NCI-H1436 treated with DMSO at 0.1 percent for 48 hours (cell line): ENCODE measurements at regions not wholly inside any gene's neighbourhood (a gene's known extent, or its start where the extent isn't known, plus 50 kb on each side); places are given as distances from the start of the nearest gene placed in this dataset.

Experiments
- DNase-seq: peaks from one replicate; lab custom pipeline; 2025; lab: John Stamatoyannopoulos, UW

DNA sequence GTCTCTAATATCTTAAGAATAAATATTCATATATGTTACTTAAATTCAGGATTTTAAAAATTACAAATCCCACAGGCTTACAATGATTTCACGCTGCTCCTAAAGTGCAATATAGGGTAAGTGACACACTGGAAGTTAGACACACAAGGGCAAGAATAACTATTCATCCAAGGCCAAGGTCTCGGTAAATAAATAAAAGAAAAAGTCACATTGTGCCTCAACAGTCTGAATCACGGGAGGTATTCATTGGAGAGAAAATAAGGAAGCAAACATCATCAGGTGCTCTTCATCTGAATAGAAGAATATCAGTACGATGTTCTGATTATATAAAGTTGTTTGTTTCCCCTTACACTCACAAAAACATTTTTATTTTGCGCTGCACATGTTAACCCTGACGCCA is 820.2 kb downstream of the TRIB2 start:
- DNase-seq = no peak

DNA sequence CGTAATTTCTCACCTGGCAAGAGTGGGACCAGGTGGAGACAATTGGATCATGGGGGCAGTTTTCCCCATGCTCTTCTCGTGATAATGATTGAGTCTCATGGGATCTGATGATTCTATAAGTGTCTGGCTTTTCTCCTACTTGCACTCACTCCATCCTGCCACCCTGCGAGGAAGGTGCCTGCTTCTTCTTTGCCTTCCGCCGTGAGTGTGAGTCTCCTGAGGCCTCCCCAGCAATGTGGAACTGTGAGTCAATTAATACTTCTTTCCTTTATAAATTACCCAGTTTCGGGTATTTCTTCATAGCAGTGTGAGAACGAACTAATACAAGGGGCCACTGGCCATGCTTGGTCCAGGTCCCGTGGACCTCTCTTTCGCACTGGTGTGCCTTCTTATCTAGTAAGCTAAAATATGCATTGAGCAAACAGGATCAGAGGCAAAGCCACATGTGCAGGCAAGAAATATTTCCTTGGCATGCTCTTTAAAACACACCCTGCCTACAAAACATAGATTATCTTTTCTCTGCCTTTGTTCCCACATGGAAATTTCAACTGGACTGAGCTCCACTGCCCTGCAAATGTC is 821.1 kb downstream of the TRIB2 start:
- DNase-seq = no peak

DNA sequence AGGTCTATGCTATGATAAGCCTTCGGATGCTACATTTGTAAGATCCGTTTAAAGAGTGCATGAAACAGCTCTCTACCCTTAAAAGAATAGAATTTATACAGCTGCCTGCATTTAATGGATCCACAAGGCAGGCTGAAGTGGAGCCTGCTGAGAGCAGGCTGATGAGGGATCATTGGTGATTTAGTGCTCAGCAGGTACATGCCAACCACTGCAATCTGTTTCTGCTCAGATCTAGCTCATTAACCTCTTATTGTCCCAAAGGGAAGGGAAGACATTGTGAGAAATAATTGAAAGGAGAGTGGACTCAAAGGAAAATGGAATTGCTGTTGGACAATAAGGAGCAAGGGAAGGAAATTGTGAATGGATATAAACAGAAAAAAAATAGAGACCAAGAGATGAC is 822.6 kb downstream of the TRIB2 start:
- no peak for DNase-seq

DNA sequence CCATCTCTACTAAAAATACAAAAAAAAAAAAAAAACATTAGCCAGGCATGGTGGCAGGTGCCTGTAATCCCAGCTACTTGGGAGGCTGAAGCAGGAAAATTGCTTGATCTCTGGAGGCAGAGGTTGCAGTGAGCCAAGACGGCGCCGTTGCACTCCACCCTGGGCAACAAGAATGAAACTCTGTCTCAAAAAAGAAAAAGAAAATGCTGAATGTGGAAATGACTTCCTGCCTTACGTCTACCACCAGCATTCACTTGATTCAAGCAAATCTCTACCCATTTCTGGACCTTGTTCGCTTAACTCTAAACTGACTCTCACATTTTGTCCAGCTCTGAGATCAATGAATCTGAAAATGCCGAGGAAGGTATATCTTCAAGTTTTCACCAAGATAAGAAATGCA is 825.3 kb downstream of the TRIB2 start:
- no peak for DNase-seq

DNA sequence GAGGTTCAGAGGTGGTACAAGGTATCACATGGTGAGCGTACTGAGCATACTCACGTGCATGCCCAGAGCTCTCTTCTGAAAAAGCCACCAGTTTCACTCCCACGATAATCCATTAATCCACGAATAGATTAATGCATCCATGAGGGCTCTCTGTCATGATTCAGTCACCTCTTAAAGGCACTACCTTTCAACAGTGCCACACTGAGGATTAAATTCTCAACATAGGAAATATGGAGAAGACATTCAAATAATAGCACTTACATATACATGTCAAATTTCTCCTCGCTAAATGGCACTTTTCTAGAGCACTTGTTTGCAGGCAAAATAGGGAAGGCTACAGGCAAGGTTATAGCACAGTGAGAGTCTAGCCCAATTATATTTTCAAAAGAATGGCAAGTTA is 825.9 kb downstream of the TRIB2 start:
- DNase-seq = no peak

DNA sequence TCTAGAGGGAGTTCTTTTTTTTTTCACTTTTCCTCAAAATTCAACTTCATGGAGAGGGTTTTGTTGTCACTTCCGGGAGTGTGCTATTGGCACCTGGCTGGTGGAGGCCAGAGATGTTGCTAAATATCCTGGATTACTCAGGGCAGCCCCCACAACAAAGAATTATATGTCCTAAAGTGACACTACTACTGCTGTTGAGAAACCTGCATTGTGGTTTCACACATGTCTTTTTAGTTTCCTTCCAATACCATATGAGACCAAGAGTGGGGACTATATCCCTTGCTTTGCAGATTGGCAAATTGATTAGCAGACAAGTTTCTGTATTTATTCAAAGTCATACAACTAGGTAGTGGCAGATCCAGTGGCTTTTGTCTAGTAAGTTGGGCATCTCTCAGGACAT is 826.8 kb downstream of the TRIB2 start:
- DNase-seq = no peak

DNA sequence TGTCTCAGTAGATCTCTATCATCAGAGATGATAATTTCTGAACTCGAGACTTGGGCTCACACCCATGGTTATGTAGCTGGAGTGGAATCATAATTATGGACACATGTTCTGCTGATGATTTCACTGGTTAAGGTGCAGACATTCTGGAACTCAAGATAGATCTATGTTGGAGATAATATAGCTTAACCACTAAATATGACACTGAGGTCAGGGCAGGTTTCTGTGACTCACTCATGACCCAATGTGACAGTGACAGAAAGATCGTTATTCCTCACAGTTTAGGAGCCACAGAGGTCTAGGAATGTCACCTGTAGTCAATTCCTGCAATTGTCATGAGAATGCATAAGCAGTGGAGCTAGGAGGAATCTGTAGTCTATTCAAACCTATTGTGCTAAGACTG is 828.6 kb downstream of the TRIB2 start:
- no peak for DNase-seq

DNA sequence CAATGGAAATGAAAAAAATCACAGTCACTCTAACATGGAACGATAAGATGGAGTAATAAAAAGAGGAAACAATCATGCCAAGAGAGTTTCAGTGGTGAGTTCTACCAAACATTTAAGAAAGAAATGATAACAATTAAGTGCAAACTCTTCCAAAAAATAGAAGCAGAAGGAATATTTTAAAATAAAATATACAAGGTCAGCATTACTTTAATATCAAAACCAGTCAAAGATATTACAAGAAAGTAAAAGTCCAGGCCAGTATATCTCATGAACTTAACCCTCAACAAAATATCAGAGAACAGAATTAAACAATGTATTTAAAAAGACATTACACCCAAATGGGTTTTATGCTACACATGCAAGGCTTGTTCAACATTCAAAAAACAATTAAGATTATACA is 829.4 kb downstream of the TRIB2 start:
- no peak for DNase-seq

DNA sequence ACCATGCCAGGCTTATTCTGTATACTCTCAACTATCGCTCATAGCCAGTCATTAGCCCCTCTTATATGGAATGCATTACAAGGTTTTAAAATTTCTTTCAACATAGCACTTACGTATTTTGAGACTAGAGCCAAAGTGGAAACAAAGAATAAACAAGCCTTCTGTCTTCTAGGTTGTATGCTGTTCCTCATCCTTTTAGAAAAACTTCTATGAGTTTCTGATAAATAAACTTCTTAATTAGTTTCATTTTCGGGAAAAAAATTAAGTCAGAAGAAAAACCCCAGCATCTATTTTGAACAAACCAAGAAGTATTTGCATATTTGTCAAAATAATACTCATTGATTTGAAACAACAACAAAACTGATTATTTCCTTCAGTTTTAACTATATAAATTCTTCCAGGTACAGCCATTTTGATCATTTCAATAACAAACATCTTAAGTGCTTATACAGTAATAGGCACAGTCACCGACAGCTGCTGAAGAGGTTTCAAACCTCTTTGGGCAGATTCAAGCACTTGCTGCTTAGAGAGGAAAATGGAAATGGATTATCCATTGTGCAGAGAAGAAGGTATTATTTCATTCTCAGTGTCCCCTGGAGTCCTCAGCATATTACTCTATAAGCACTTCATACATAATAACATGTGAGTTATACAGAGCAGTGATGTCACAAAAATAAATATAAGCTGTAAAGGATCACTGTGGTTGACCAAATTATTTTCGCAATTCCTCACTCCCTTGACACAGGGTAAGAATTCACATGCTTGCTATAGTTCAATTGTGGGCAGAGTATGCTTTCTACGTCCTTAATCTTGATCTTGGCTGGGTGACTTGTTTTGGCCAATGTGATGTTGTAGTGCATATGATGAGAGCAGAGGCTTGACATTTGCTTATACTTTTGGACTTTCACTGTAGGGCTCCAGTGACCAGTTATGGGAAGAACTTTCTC is 833.8 kb downstream of the TRIB2 start:
- no peak for DNase-seq

DNA sequence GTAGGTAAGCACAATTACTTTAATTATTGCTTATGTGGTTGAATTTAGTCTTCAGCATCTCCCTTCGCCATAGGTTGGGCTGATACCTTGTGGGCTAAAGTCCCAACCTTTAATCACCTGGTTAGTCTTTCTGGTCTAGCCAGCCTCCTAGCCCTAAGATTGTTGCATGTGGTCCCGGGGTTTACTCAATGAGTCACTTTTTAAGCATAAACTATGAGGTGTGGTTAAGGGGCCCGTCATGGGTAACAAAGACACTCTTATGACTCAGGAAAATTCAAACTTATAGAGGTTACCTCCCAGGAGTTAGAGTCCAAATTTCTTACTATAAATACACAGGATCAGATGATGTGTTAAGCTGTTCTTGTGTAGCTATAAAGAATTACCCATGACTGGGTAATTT is 841.6 kb downstream of the TRIB2 start:
- DNase-seq = no peak

DNA sequence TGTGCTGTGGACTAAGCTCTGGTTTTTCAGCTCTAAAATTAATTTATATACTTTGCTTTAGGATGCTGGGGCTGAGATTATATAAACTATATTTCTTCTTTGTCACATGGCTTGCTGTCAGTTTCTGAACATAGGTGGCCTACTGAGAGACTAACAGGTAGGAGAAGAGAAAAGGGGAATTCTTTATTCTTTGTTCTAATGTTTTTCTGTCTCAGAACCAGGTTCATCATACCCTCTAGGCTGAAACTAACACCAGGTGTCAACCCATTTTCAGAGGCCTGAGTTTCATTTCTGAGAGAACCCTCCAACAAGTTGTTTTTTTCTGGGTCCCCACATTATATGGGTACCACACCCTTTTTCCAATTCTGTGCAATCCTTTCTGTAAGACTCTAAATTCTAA is 843.6 kb downstream of the TRIB2 start:
- no peak for DNase-seq

DNA sequence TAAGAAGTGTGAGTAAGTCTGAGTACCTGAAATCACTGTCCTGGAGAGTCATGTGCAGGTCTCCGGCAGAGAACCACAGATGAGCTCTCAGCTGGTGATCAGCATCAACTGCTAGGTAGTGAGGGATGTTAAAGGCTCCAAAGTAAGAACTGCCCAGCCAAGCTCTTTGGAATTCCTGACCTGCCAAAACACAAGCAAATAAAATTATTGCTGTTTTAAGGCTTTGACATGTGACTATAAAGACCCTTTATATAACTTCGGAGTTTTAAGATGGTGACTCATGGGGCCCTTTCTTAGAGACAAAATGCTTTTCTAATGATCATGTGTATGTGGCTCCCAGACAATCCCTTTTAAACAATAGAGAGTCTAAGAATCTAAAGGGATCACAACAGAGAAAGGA is 855.7 kb downstream of the TRIB2 start:
- no peak for DNase-seq

DNA sequence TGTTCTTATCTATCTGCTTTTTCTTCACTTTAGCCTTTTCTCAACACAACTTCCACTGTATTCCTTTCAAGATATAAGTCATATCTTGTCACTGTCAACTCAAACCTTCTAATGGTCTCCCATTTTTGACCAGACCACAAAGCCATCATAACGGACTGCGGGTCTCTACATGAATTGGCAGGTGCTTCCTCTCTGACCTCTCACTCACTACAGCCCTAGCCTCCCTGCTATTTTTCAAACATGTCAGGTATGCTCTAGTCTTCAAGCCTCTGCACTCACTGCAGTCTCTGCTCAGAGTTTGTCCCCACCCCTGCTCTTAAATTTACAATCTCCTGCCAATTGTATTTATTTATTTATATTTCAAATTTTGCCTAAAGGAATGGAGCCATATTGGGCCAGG is 858.1 kb downstream of the TRIB2 start:
- DNase-seq = no peak

DNA sequence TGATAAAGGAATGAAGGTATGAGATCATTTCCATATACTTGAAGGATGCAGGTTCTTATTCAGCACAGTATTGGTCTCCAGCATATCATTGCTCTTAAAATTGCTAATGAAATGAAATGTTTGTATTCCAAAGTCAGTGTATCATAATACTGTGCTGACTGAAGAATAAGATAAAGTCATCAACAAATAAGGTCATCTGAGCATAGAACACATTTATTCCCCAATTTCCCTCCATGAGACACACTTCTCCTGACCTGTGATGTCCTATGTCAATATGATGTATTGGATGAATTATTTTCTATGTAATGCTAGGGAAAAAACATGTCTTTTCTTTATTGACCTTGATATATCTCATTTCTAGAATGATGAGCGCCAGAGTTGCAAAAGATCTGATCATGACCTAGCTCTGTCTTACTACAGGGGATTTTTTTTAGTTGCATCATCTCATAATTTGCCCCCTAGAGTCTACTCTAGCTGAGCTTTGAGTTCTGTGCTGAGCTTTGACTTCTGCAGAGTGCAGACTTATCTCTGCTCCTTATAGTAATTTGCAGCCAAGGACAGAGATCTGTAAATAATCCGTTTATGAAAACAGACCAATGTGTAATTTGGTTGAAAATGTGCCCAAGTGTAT is 859.8 kb downstream of the TRIB2 start:
- no peak for DNase-seq

DNA sequence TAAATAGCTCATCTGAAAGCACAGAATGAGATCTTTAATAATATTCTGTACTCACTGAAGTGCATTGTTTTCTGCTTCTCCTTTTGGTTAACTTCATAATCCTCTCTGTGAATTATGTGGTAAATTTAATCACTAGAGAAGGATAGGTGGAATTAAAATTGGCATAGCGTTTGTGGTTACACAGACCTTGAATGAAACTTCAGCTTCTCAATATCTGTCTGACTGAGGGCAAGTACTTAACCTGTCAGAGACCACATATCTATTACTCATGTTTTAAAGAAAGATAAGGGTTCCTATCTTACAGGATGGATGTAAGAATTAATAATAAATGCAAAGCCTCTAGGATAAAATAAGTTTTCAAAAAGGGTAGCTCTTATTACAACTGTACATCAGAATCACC is 861.8 kb downstream of the TRIB2 start:
- DNase-seq = no peak

DNA sequence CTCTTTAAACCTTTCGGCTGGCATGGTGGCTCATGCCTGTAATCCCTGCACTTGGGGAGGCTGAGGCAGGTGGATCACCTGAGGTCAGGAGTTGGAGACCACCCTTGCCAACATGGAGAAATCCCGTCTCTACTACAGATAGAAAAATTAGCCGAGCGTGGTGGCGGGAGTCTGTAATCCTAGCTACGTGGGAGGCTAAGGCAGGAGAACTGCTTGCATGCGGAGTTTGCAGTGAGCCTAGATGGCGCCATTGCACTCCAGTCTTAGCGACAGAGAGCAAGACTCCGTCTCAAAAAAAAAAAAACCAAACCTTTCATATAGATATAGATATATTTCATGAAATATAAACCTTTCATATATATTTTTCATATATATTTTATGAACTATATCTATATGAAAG is 864.7 kb downstream of the TRIB2 start:
- DNase-seq = no peak

DNA sequence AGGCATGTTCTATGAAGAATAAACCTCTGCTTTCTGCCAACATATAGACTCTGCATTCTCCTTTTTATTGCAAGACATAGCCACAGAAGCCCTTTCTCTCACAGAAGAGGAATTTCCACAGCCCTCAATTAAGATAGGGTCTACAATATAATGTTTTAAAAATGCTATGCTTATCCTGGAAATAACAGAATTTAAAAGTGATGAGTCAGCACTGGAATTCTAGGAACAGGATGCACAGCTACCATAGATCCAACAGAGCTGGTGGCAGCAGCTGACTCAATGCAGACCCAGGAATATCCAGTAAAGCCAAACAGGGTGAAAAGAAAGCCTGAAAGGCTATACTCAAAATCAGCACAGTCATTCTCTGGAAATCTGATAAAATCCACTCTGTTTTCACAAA is 866.9 kb downstream of the TRIB2 start:
- no peak for DNase-seq

DNA sequence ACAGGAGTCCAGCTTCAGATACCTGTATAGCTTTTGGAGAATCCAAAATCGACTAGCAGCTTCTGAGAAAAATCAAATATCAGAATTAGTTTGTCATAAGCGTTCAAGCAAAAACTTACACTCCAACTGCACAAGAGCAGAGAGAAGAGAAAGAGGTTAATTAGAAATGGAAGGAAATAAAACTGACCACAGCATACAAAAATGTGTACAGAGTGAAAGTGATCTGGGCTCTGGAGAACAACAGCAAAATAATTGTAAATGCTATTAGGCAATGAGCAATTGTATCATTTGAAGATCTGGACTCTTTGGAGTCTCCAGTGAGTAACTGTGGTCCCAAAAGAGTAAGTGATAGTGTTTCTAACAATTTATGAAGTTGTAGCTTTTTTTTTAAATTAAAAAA is 867.3 kb downstream of the TRIB2 start:
- no peak for DNase-seq

DNA sequence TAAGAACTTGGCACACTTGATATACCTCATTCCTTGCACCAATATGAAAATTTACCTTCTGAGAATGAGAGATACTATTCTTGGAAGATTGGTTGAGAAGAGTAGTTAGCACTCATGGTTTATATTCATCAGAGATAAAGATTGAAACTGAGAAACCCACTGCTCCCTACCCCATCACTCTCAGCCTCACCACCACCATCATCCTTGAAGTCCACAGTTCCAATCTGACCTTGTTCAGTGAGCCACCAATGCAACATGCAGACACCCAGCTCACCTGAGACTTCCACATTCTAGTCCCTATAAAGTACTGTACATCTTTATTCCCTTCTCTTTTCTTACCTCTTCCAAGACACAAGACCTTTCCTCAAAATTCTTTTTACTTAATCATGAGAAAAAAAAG is 869.0 kb downstream of the TRIB2 start:
- DNase-seq = no peak

DNA sequence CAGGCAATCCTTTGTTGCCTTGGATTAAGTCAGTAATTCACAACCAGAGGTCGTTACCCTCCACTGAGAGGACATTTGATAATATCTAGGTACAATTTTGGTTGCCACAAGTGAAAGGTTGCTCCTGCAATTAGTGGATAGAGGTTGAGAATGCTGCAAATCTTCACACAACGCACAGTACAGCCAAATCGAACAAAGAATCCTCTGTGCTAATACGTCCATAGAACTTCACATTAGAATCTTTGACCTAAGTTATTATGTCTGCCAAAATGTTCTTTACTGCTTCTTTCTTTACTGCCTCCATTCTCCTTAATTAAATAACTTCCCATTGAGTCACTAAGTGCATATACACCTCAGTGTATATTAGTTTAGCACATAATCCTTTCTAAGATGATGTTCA is 879.5 kb downstream of the TRIB2 start:
- DNase-seq = no peak

DNA sequence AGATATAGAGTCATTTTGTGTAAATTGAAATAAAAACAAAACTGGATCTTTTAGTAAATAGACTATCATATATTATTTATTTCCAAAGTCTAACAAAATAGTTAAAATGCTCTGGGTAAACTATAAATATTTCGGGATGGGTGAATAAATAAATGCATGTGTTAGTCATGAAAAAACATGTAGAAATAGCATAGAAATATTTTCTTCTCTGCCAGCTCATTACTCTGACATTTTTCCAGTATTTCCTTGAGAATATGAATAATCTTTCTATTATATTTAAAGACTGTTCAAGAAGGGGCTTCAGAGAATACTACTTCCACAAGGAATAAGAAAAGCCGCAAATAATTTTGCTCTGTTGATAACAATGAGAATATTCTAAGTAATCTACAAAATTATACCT is 880.4 kb downstream of the TRIB2 start:
- no peak for DNase-seq

DNA sequence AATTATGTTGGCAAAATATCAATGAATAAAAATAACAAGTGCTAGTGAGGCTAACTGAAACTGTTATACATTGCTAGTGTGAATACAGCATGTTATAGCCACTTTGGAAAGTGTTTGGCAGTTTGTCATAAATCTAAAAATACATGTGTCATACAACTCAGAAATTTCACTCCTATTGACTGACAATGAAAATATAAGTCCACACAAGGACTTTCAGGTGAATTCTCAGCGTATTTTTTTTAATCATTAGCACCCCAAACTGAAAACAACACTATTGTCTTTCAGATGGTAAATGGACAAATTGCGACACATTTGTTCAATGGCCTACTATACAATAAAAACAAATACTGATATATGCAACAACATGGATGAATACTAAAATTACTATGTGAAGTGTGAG is 884.8 kb downstream of the TRIB2 start:
- no peak for DNase-seq

DNA sequence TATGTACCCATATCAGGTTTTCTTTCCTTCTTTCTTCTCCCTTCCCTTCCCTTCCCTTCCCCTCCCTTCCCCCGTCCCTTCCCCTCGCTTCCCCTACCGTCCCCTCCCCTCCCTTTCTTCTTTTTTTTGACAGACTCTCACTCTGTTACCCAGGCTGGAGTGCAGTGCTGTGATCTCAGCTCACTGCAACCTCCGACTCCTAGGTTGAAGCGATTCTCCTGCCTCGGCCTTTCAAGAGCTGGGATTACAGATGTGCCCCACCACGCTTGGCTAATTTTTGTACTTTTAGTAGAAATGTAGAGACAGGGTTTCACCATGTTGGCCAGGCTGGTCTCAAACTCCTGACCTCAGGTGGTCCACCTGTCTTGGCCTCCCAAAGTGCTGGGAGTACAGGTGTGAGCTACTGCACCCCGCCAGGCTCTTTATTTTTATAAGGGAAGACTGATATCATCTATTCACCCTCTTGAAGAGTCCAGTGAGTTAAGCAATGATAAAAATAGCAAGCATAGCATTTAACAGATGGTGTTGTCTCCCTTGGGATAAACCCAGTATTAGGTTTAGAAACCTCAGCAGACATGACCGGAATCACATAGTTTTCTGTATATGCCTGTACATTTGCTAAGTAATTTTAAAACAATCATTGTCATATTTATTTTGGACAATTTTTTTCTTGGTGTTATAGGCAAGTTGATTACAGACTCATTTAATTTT is 888.4 kb downstream of the TRIB2 start:
- no peak for DNase-seq
